ENCODE measurements at regions not wholly inside any gene's neighbourhood (a gene's known extent, or its start where the extent isn't known, plus 50 kb on each side); places are given as distances from the start of the nearest gene placed in this dataset.
A peak's percentile ranks its signal among the peaks of the same experiment; 100 is the strongest.
"Not testable (repeated sequence)": the region's sequence is repeated elsewhere in the genome, so short reads cannot be mapped to it uniquely, and the experiment has no call there.

- peak; percentile 64 for DNase-seq
Measured at GRCh38 chr4:145293658-145294057, 113.3 kb upstream of the OTUD4 start.

- DNase-seq: no peak
Measured at GRCh38 chr4:145290955-145291354, 110.6 kb upstream of the OTUD4 start.

DNA sequence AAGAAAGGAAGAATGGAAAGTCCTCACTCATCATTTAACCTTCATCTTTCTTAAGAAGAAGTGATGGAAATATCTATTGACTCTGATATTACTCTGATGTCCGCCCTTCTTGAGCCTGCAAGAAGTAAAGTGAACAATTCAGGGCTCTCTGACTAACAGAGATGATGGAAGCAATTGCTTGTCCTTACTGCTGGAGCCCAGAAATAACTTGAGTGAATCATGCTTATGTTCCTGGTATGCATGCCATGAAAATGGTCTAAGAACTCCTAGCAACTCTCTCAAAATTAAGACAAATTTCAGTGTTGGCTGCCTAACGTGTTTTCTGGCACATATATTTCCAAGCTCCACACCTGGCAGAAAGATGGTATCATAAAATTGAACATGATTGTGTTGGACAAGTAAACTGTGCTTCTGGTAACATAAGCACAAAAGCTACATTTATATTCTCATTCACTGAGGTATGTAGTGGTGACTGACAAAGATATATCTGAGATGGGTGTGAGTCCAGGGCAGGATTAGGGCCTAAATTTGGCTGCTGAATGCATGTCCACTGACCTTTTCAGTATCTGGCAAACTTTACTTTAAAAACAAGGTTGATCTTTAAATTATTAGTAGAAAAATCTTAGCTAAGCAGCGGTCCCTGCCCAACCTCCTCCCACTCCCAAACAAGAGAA, 109.2 kb upstream of the OTUD4 start:
- DNase-seq: peak; percentile 71

DNA sequence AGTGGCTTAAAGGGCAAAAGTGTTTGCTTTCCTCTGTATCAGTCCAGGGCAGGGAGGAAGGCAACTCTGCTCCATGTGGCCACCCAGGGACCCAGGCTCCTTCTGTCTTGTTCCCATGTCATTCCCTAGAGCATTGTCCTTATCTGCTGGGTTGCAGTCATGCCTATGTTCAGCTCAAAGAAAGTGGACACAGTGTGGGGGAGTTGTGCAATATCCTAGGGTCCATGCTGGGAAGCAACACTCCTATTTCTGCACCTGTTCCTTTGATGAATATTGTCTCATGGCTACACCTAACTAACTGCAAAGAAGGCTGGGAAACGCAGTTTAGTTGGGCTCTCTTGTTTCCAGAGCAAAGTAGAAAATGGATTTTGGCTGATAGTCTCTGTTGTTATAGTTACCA, 107.0 kb upstream of the OTUD4 start:
- DNase-seq: no peak

DNA sequence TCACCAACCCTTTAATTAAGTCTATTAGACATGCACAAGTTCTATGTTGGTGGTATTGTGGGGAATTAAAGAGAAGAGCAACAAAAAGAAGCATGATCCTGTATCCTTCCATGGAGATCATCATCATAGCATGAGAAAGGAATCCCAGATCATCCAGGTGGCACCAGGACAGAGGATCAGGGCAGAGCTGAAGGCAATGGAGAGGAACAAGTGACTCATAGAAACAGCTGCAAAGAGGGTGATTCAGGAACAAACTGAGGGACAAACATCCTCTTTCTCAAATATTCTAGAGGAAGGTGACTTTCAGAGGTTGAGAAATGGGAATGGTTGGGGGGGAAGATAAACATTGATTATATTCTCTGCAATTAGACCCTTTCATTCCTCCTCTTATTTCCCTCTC, 105.5 kb upstream of the OTUD4 start:
- no peak for DNase-seq

GRCh38 chr4:145283909-145284308, 103.5 kb upstream of the OTUD4 start:
- peak; percentile 40 for DNase-seq

- DNase-seq: no peak
Measured at GRCh38 chr4:145281951-145282350, 101.6 kb upstream of the OTUD4 start.

GRCh38 chr4:145281224-145281623, 100.8 kb upstream of the OTUD4 start:
- no peak for DNase-seq

- DNase-seq: no peak
Measured at GRCh38 chr4:145280541-145280940, 100.2 kb upstream of the OTUD4 start.

DNA sequence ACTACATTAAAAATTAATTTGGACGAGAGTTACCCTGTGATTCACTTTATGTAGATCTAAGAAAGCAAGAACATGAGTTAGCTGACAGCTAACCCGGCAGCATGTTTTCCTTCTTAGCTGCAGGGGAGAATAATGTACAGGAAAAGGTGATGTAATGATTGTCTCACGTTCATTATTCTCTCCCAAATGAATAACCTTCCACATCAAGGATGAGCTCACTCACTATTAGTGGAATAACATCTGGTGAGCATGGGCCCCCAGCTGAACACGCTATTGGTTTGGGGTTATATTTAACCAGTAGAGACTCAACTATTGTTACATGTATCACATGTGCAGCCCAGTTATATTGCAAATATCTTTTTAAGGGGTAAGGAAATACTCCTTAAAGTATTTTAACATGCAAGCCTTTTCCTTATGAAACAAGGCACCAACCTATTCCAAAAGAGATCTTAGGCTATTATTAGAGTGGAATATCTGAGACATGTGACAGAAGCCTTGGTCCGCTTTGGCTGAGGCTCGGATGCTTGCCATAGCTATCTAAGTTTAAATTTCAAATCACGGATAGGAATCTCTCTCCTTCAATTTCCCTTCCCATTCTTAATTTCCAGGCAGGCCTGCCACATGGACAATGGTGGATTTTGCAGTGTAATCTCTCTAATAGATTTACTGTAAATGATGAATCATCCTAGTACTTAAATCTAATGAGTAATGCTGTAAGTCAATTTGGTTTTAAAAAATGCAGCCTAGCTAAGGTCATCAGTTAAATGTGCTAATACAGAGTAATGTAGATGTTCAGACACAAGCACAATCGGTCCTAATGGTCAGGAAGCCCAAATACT, 99.0 kb upstream of the OTUD4 start:
- DNase-seq: peak; percentile 88

DNA sequence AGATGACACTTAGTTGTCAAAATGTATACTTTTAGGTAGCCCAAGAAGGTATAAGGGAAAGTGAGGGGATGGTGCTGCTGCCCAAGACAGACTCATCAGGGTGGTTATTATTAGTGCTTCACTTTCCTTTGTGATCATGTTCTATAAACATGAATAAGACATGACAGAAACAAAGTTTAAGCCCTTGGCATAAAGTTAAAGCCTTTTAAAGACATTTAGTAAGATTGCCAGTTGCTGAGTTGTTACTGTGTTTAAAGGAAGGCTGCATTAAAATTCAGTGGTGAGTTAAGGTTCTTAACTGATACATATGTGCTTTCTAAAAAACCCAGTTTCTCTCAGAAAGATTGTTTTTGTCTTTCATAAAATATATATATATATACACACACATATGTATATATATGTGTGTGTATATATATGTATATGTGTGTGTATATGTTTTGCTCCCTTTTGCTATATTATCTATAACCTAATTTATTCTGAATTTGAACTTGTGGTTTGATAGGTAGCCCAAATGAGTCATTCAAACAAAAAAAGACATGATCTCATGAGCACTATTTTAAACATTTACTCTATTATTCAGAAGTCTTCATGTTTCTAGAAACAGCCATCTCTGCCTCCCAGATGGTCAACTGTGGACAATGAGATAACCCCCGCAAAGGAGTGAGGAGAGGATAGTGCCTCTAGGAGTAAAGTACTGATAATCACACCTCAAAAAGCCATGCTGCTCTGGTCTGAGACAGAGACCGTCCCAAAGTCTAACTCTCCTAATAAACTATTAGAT, 98.1 kb upstream of the OTUD4 start:
- DNase-seq: peak; percentile 54

- no peak for DNase-seq
Measured at GRCh38 chr4:145277011-145277410, 96.6 kb upstream of the OTUD4 start.

GRCh38 chr4:145276050-145276449, 95.7 kb upstream of the OTUD4 start:
- DNase-seq: no peak

- DNase-seq: no peak
Measured at GRCh38 chr4:145271194-145271593, 90.8 kb upstream of the OTUD4 start.

GRCh38 chr4:145266881-145267280, 86.5 kb upstream of the OTUD4 start:
- DNase-seq: no peak

DNA sequence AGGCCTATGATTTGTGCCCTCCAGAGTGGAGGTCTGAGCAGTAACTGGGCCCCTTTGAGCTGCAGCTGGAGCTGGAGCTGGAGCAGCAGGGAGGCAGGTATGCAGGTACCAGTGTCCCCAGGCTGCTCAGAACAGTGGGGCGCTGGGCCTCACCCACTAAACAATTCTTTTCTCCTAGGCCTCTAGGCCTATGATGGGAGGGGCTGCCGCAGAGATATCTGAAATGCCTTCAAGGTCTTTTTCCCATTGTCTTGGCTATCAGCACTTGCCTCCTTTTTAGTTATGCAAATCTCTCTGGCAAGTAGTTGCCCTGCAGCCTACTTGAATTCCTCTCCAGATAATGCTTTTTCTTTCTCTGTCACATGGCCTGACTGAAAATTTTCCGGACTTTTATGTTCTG, 79.7 kb upstream of the OTUD4 start:
- DNase-seq: no peak

DNA sequence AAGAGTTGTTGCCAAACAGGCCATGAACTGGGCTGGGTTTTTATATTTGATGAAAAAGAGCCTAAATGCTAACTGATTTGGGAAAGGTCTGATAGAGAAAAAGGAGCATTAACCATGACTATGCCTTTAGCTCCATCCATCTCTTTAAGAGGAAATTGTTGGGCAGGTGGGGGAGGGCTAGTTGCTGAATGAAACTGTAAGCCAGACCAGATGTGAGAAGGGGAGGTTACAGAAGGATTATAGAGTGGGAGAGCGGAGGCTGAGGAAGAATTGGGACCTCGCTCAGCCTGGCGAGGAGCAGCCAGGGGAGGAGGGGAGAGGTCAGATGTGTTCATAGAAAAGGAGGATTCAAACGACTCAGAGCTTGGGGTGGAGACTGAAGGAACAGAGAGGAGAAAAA, 74.9 kb upstream of the OTUD4 start:
- DNase-seq: not testable (repeated sequence)

DNA sequence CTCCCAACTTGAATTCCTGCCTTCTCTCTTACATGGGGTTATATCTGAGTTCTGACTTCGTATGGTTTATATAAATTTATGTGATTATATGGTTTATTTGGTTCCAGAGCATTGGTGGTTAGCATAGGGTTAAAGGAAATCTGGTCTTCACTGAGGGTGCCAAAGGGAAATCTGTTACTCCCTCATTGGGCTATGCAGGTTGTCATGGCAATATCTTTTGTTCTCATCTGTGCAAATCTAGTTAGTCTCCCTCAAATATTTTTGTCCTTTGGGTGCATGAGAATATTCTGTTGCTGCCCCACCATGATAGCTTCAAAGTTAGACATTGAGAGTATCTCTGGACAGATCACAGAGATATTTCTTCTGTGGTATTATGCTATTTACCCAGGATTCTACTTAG, 71.8 kb upstream of the OTUD4 start:
- DNase-seq: no peak

GRCh38 chr4:145251391-145251790, 71.0 kb upstream of the OTUD4 start:
- peak; percentile 9 for DNase-seq

DNA sequence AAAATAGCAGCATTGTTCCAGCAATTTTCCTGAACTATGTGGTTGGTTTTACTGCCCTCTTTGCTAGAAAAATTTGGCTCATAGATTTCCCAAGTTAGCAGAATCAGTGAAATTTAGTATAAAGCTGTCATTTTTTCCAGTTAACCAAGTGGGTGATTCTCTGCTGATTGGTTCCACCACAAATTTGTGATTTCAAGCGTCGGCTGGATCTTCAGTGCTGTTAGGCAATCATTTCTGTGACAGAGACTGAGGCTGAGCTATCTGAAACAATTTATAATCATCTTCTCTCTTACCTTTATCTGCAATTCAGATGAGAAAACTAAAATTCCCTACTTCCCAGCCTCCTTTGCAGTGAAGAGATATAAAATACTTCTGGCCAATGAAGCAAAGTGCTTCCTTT, 68.6 kb upstream of the OTUD4 start:
- DNase-seq: no peak

- DNase-seq: no peak
Measured at GRCh38 chr4:145248502-145248901, 68.1 kb upstream of the OTUD4 start.

- peak; percentile 79 for DNase-seq
Measured at GRCh38 chr4:145234091-145234706, 53.8 kb upstream of the OTUD4 start.

All from fibroblast of skin of scalp (primary cell).